PC-9 (cell line): ENCODE measurements at regions not wholly inside any gene's neighbourhood (a gene's known extent, or its start where the extent isn't known, plus 50 kb on each side); places are given as distances from the start of the nearest gene placed in this dataset.

Source experiments
- BruUV-seq: library from RNA; stranded (reverse); fragments of 400-500 nt; replicated peaks from 2 replicates; lab custom pipeline; 2021; lab: Mats Ljungman, UMichigan
- CTCF ChIA-PET: fragments of 300-600 bp; sonication (Branson Sonifier 250); formaldehyde crosslinking; loops from one replicate; lab custom pipeline; 2022; ENCODE audit warnings: antibody characterized with exemption; lab: Charles Lee
- POLR2A ChIA-PET: fragments of 300-600 bp; sonication (Branson Sonifier 250); formaldehyde crosslinking; loops from one replicate; lab custom pipeline; 2022; ENCODE audit warnings: antibody characterized with exemption; ENCODE audit not compliant: unreplicated experiment; lab: Charles Lee
- DNase-seq, 2 experiments: peaks; one replicate each; pipeline versions ENCODE4 v3.0.0 to v3.0.0-alpha.2; 2015 to 2022; ENCODE audit warnings: mixed read lengths in 1 of 2
- H2AFZ ChIP-seq: fragments of 200-600 bp; sonication (generic); 2 replicates; pipeline ENCODE4 v1.8.1; 2017; ENCODE audit warnings: antibody characterized with exemption
- H3F3A ChIP-seq: fragments of 200-600 bp; sonication (generic); 2 replicates; pipeline ENCODE4 v1.8.1; 2017; ENCODE audit warnings: antibody characterized with exemption, mild to moderate bottlenecking, low read depth; ENCODE audit not compliant: insufficient read depth
- H3K27ac ChIP-seq: fragments of 200-600 bp; sonication (generic); 2 replicates; pipeline ENCODE4 v1.6.1; 2016; ENCODE audit warnings: mixed run types
- H3K27me3 ChIP-seq: fragments of 200-600 bp; sonication (generic); 2 replicates; pipeline ENCODE4 v1.6.1; 2016; ENCODE audit warnings: low read depth, mixed run types; ENCODE audit not compliant: insufficient read depth
- H3K36me3 ChIP-seq: fragments of 200-600 bp; sonication (generic); 2 replicates; pipeline ENCODE4 v1.6.1; 2016; ENCODE audit warnings: low read depth, mixed run types
- H3K4me1 ChIP-seq: fragments of 200-600 bp; sonication (generic); replicated peaks from 2 replicates; pipeline ENCODE4 v1.6.1; 2016; ENCODE audit warnings: mixed run types; ENCODE audit not compliant: insufficient read depth
- H3K4me2 ChIP-seq: fragments of 200-600 bp; sonication (generic); 2 replicates; pipeline ENCODE4 v1.6.1; 2017; ENCODE audit warnings: mixed run types
- H3K4me3 ChIP-seq: fragments of 200-600 bp; sonication (generic); 2 replicates; pipeline ENCODE4 v1.6.1; 2016; ENCODE audit warnings: mixed run types
- H3K79me2 ChIP-seq: fragments of 200-600 bp; sonication (generic); 2 replicates; pipeline ENCODE4 v1.6.1; 2017; ENCODE audit warnings: low read depth, mixed run types
- H3K9me2 ChIP-seq: fragments of 200-600 bp; sonication (generic); 2 replicates; pipeline ENCODE4 v1.8.1; 2017; ENCODE audit warnings: mild to moderate bottlenecking; ENCODE audit not compliant: insufficient read depth
- H3K9me3 ChIP-seq: fragments of 200-600 bp; sonication (generic); 2 replicates; pipeline ENCODE4 v1.8.1; 2016; ENCODE audit warnings: low read depth; ENCODE audit not compliant: insufficient read depth
- H4K20me1 ChIP-seq: fragments of 200-600 bp; sonication (generic); 2 replicates; pipeline ENCODE4 v1.8.1; 2017; ENCODE audit not compliant: insufficient read depth
- EZH2 ChIP-seq: fragments of 200-600 bp; sonication (generic); IDR thresholded peaks from 2 replicates; pipeline ENCODE4 v1.8.0; 2017; ENCODE audit warnings: antibody characterized with exemption, low read depth
- intact Hi-C: fragments of 100-400 bp; cut with micrococcal nuclease; formaldehyde crosslinking; loops from one replicate; pipeline ENCODE4 v1.10.0; 2022; ENCODE audit not compliant: unreplicated experiment
- TF ChIP-seq, protein P1 (sequence below): fragments of 200-600 bp; sonication (generic); conservative IDR thresholded peaks from 2 replicates; pipeline ENCODE4 v1.6.1; 2017; ENCODE audit warnings: mixed run types, antibody characterized with exemption, mild to moderate bottlenecking, moderate library complexity

DNA sequence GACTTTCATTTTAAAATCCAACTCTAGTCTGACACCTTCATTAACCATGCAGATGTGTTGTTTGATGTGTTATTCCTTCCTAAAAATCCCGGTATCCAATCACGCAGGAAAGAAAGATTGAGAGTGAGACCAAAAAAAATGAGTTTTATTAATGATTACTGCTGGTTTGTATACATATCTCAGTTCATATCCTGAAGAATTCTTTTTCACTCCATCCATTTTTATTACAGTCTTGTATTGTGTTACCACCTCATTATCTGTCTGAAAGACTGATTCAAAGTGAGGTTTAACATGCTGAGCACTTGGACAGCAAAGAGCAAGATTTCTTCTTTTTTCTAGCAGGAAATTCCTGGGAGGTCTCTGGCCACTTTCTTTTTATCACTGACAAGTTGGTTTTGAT lies 268.3 kb downstream of the CDH11 start:
- Histone ChIP-seq H4K20me1 (no peaks in the 10 kb centered on the region), H3K79me2 (no peaks in the 10 kb centered on the region), H3K36me3 (no peaks in the 10 kb centered on the region), H3K4me3 (no peak overlapping the region), H2AFZ (no peak overlapping the region), H3K9me2 (no peaks in the 10 kb centered on the region), H3K27ac (no peak overlapping the region), H3K9me3 (no peaks in the 10 kb centered on the region), H3K4me2 (no peak overlapping the region), H3K27me3 (no peaks in the 10 kb centered on the region), H3K4me1 (no peaks in the 10 kb centered on the region), H3F3A (no peaks in the 10 kb centered on the region)
- CTCF ChIA-PET: no interaction called here
- POLR2A ChIA-PET: no interaction called here
- no peak for DNase-seq
- TF ChIP-seq EZH2: no peak
- TF ChIP-seq, protein P1, sequence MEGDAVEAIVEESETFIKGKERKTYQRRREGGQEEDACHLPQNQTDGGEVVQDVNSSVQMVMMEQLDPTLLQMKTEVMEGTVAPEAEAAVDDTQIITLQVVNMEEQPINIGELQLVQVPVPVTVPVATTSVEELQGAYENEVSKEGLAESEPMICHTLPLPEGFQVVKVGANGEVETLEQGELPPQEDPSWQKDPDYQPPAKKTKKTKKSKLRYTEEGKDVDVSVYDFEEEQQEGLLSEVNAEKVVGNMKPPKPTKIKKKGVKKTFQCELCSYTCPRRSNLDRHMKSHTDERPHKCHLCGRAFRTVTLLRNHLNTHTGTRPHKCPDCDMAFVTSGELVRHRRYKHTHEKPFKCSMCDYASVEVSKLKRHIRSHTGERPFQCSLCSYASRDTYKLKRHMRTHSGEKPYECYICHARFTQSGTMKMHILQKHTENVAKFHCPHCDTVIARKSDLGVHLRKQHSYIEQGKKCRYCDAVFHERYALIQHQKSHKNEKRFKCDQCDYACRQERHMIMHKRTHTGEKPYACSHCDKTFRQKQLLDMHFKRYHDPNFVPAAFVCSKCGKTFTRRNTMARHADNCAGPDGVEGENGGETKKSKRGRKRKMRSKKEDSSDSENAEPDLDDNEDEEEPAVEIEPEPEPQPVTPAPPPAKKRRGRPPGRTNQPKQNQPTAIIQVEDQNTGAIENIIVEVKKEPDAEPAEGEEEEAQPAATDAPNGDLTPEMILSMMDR: no peak
- intact Hi-C loops: no loop called here
- no TSS peak for BruUV-seq

DNA sequence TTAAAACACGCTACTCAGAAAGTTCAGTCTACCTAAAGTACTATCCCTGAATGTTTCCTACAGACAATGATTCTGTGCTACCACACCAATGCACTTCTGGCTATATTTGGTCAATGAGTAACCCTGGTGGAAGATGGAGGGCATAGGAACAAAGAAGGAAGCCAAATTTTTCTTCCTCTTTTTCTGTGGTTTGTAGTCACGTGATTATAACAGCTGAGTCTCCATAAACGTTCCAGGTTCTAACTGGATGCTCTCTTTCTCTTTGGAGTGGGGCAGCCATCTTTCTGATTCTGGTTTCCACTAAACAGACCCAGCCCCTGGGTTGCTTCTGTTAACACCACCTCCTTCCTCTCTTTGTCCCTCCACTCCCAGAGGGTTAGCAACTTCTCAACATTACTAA lies 274.9 kb downstream of the CDH11 start:
- H3K4me1 ChIP-seq: no peaks in the 10 kb centered on the region
- H3K36me3 ChIP-seq: no peaks in the 10 kb centered on the region
- DNase-seq: no peak
- no peak overlapping the region for H3K4me2 ChIP-seq
- no peaks in the 10 kb centered on the region for H3F3A ChIP-seq
- intact Hi-C loops: no loop called here
- H3K9me3 ChIP-seq: no peaks in the 10 kb centered on the region
- ChIA-PET POLR2A (no interaction called here), CTCF (no interaction called here)
- H4K20me1 ChIP-seq: no peaks in the 10 kb centered on the region
- TF ChIP-seq, protein P1: no peak
- no peak for TF ChIP-seq EZH2
- no peak overlapping the region for H3K27ac ChIP-seq
- no peak overlapping the region for H2AFZ ChIP-seq
- BruUV-seq: no TSS peak
- no peaks in the 10 kb centered on the region for H3K27me3 ChIP-seq
- no peaks in the 10 kb centered on the region for H3K79me2 ChIP-seq
- H3K9me2 ChIP-seq: no peaks in the 10 kb centered on the region
- H3K4me3 ChIP-seq: no peak overlapping the region

GRCh38 chr16:64845071-64845470 lies 276.8 kb downstream of the CDH11 start:
- TF ChIP-seq EZH2: no peak
- TF ChIP-seq, protein P1: no peak
- Histone ChIP-seq H3K9me2 (no peaks in the 10 kb centered on the region), H3K9me3 (no peaks in the 10 kb centered on the region), H3K79me2 (no peaks in the 10 kb centered on the region), H3K4me1 (no peaks in the 10 kb centered on the region), H3K4me3 (no peak overlapping the region), H2AFZ (no peak overlapping the region), H3K4me2 (no peak overlapping the region), H3K27me3 (no peaks in the 10 kb centered on the region), H3F3A (no peaks in the 10 kb centered on the region), H3K27ac (no peak overlapping the region), H4K20me1 (no peaks in the 10 kb centered on the region), H3K36me3 (no peaks in the 10 kb centered on the region)
- intact Hi-C loops: no loop called here
- DNase-seq: no peak
- BruUV-seq: no TSS peak
- CTCF ChIA-PET: no interaction called here
- POLR2A ChIA-PET: no interaction called here
